ENCODE measurements at regions not wholly inside any gene's neighbourhood (a gene's known extent, or its start where the extent isn't known, plus 50 kb on each side); places are given as distances from the start of the nearest gene placed in this dataset.

- no peak overlapping the region for H3K4me3 Mint-ChIP-seq (ENCODE audit: low read depth, unreplicated experiment)
- CTCF ChIA-PET, result no interaction called here
- H3K9me3 Mint-ChIP-seq (ENCODE audit: low read depth, unreplicated experiment), result no peaks in the 10 kb centered on the region
- no peak for DNase-seq
- TF ChIP-seq CTCF (IDR thresholded peaks at IDR 0.05; ENCODE audit: unreplicated experiment), result no peak
- BruUV-seq (replicated peaks), result no TSS peak
- intact Hi-C loops (cut with micrococcal nuclease; ENCODE audit: unreplicated experiment), result no loop called here
- no peak overlapping the region for H3K27ac Mint-ChIP-seq (ENCODE audit: unreplicated experiment)
- no peaks in the 10 kb centered on the region for H3K36me3 Mint-ChIP-seq (ENCODE audit: insufficient read depth, unreplicated experiment)
- no peaks in the 10 kb centered on the region for H3K27me3 Mint-ChIP-seq (ENCODE audit: unreplicated experiment)
- peaks cover 30% of the 10 kb centered on the region for H3K4me1 Mint-ChIP-seq (ENCODE audit: low read depth, unreplicated experiment)
Observed at GRCh38 chr21:17053321-17053720, 459.5 kb upstream of the CXADR start.

DNA sequence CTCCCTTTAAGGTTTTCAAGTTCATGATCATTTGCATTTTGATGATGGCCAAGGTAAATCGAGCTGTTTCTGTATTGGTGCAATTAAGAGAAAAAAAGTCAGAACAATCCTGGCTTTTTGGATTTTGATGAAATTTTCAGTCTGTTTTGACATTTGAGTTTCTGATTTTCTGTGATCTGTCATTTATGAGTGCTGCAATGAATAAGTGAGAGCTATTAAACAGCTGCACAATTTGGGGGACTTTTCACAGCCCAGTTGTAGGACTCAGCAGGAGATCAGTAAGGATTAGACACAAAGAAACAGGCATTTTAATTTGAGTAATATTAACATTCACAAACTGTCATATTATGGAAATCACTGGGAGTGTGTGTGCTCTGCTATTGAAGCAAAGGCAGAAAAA is 452.9 kb upstream of the CXADR start:
- Mint-ChIP-seq H3K27me3 (ENCODE audit: unreplicated experiment) (no peaks in the 10 kb centered on the region), H3K4me1 (ENCODE audit: low read depth, unreplicated experiment) (peaks cover 5% of the 10 kb centered on the region), H3K27ac (ENCODE audit: unreplicated experiment) (no peak overlapping the region), H3K9me3 (ENCODE audit: low read depth, unreplicated experiment) (no peaks in the 10 kb centered on the region), H3K36me3 (ENCODE audit: insufficient read depth, unreplicated experiment) (no peaks in the 10 kb centered on the region), H3K4me3 (ENCODE audit: low read depth, unreplicated experiment) (no peak overlapping the region)
- TF ChIP-seq CTCF (IDR thresholded peaks at IDR 0.05; ENCODE audit: unreplicated experiment), result no peak
- CTCF ChIA-PET, result no interaction called here
- DNase-seq, result no peak
- BruUV-seq (replicated peaks), result no TSS peak
- intact Hi-C loops (cut with micrococcal nuclease; ENCODE audit: unreplicated experiment), result no loop called here

DNA sequence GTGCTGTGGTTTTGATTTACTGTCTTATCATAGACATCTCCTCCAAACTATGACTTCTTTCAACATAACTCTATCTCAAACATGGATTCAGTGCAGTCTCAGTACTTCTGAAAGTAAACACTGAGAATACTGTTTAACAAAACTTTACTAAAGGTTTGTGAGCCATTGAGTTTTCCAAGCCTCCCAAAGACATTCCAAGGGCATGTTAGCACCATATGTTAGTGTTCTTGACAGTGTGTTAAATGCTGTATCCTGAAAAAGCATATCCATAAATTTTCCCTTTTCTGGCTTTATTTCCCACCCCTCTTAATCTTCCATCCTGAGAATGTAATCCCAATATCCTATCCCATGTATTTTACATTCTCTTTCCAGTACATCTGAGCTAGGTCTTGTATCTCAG is 446.8 kb upstream of the CXADR start:
- Mint-ChIP-seq H3K4me3 (ENCODE audit: low read depth, unreplicated experiment) (no peak overlapping the region), H3K36me3 (ENCODE audit: insufficient read depth, unreplicated experiment) (no peaks in the 10 kb centered on the region), H3K27ac (ENCODE audit: unreplicated experiment) (no peak overlapping the region), H3K9me3 (ENCODE audit: low read depth, unreplicated experiment) (no peaks in the 10 kb centered on the region), H3K4me1 (ENCODE audit: low read depth, unreplicated experiment) (no peaks in the 10 kb centered on the region), H3K27me3 (ENCODE audit: unreplicated experiment) (no peaks in the 10 kb centered on the region)
- CTCF ChIA-PET, result no interaction called here
- intact Hi-C loops (cut with micrococcal nuclease; ENCODE audit: unreplicated experiment), result no loop called here
- no TSS peak for BruUV-seq (replicated peaks)
- DNase-seq, result no peak
- no peak for TF ChIP-seq CTCF (IDR thresholded peaks at IDR 0.05; ENCODE audit: unreplicated experiment)

- H3K27ac Mint-ChIP-seq (ENCODE audit: unreplicated experiment), result no peak overlapping the region
- BruUV-seq (replicated peaks), result no TSS peak
- no peaks in the 10 kb centered on the region for H3K9me3 Mint-ChIP-seq (ENCODE audit: low read depth, unreplicated experiment)
- TF ChIP-seq CTCF (IDR thresholded peaks at IDR 0.05; ENCODE audit: unreplicated experiment), result no peak
- no peaks in the 10 kb centered on the region for H3K36me3 Mint-ChIP-seq (ENCODE audit: insufficient read depth, unreplicated experiment)
- no peak overlapping the region for H3K4me3 Mint-ChIP-seq (ENCODE audit: low read depth, unreplicated experiment)
- CTCF ChIA-PET, result no interaction called here
- H3K27me3 Mint-ChIP-seq (ENCODE audit: unreplicated experiment), result no peaks in the 10 kb centered on the region
- intact Hi-C loops (cut with micrococcal nuclease; ENCODE audit: unreplicated experiment), result no loop called here
- DNase-seq, result no peak
- no peaks in the 10 kb centered on the region for H3K4me1 Mint-ChIP-seq (ENCODE audit: low read depth, unreplicated experiment)
Observed at GRCh38 chr21:17071093-17071492, 441.8 kb upstream of the CXADR start.

DNA sequence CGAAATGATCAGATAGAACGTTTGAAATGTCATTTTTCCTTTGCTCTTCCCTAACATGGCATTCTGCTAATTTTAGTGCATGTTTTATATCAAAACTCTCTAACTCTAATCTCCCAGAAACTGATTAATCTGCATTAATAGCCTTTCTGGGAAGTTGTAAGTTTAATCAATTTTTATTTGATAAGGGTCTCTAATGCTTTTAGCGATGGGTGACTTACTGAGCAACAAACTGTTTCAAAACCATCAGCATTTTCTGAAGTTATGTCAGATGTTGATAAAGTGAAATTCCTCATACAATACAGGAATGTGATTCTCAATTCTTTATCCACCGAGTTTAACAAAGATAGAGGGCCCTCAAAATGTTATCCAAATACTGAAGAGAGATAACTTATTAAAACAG is 431.6 kb upstream of the CXADR start:
- intact Hi-C loops (cut with micrococcal nuclease; ENCODE audit: unreplicated experiment), result no loop called here
- TF ChIP-seq CTCF (IDR thresholded peaks at IDR 0.05; ENCODE audit: unreplicated experiment), result no peak
- Mint-ChIP-seq H3K4me3 (ENCODE audit: low read depth, unreplicated experiment) (no peak overlapping the region), H3K27me3 (ENCODE audit: unreplicated experiment) (no peaks in the 10 kb centered on the region), H3K4me1 (ENCODE audit: low read depth, unreplicated experiment) (no peaks in the 10 kb centered on the region), H3K36me3 (ENCODE audit: insufficient read depth, unreplicated experiment) (no peaks in the 10 kb centered on the region), H3K27ac (ENCODE audit: unreplicated experiment) (no peak overlapping the region), H3K9me3 (ENCODE audit: low read depth, unreplicated experiment) (no peaks in the 10 kb centered on the region)
- CTCF ChIA-PET, result interaction anchor here (0.6 kb wide), 1 partner anchor 92 kb away, joined by 3 read pairs; no protein-coding TSS in a partner anchor
- BruUV-seq (replicated peaks), result no TSS peak
- DNase-seq, result no peak
